NT2/D1 (cell line): ENCODE measurements at regions not wholly inside any gene's neighbourhood (a gene's known extent, or its start where the extent isn't known, plus 50 kb on each side); places are given as distances from the start of the nearest gene placed in this dataset.

Source experiments
- SUZ12 ChIP-seq: IDR thresholded peaks from 2 replicates; pipeline ENCODE4 v1.6.1; 2011; ENCODE audit not compliant: insufficient read length, insufficient read depth; ENCODE audit errors: extremely low read depth
- YY1 ChIP-seq: IDR thresholded peaks from 2 replicates; pipeline ENCODE4 v1.6.1; 2011; ENCODE audit not compliant: insufficient read length, insufficient read depth
- ZNF274 ChIP-seq: IDR thresholded peaks from 2 replicates; pipeline ENCODE4 v1.6.1; 2011; ENCODE audit warnings: mild to moderate bottlenecking, low read depth, low read length

- no peak for TF ChIP-seq ZNF274
- TF ChIP-seq YY1, result no peak
- no peak for TF ChIP-seq SUZ12
Observed at GRCh38 chr13:50291611-50292010, 276.4 kb downstream of the KCNRG start.
